GM12864 (cell line): ENCODE measurements at regions not wholly inside any gene's neighbourhood (a gene's known extent, or its start where the extent isn't known, plus 50 kb on each side); places are given as distances from the start of the nearest gene placed in this dataset.

Source experiments
- DNase-seq: peaks from one replicate; pipeline ENCODE4 v3.0.0-alpha.2; 2011; ENCODE audit warnings: low read depth
- H3K4me3 ChIP-seq: 2 replicates; pipeline ENCODE4 v1.5.1; 2011; ENCODE audit warnings: mild to moderate bottlenecking, low read depth, low read length, control low read depth
- CTCF ChIP-seq: IDR thresholded peaks from 2 replicates; pipeline ENCODE4 v1.5.1; 2011; ENCODE audit warnings: low read depth, mild to moderate bottlenecking, moderate library complexity, low read length, control low read depth, inconsistent platforms; ENCODE audit errors: missing control alignments

GRCh38 chr5:8457187-8458037 lies 588.5 kb downstream of the MTRR start:
- TF ChIP-seq CTCF, result no peak
- peak; percentile 49 for DNase-seq

DNA sequence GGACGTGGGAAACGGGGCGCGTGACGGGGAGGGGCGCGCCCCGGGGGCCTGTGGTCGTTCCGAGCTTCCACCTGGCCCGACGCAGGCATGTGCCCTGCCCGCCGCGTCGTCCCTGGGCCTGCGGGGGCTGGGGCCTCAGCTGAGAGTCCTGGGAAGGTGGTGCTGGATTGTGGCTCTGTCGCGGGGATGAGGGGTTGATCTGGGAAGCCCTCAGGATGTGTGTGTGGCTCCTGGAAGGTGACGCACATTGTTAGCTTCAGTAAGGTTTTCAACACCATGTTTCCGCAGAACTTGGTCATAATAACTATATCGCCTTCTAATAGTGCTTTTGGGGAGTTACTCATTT lies 589.1 kb downstream of the MTRR start:
- no peak for DNase-seq
- TF ChIP-seq CTCF, result no peak
- H3K4me3 ChIP-seq, result peak overlapping the region; percentile 81

More at GRCh38 chr5:8457187-8458037, 588.5 kb downstream of the MTRR start:
- H3K4me3 ChIP-seq, result peak overlapping the region; percentile 81

- TF ChIP-seq CTCF, result no peak
- no peak overlapping the region for H3K4me3 ChIP-seq
- DNase-seq, result no peak
Measured at GRCh38 chr5:8461543-8461942, 592.6 kb downstream of the MTRR start.

GRCh38 chr5:8462565-8462964 lies 593.6 kb downstream of the MTRR start:
- no peak for TF ChIP-seq CTCF
- DNase-seq, result no peak
- H3K4me3 ChIP-seq, result no peak overlapping the region

- no peak overlapping the region for H3K4me3 ChIP-seq
Measured at GRCh38 chr5:8470489-8470888, 601.5 kb downstream of the MTRR start.

GRCh38 chr5:8471581-8471980 lies 602.6 kb downstream of the MTRR start:
- TF ChIP-seq CTCF, result no peak
- no peak for DNase-seq
- H3K4me3 ChIP-seq, result no peak overlapping the region

More at GRCh38 chr5:8470489-8470888, 601.5 kb downstream of the MTRR start:
- no peak for TF ChIP-seq CTCF
- no peak for DNase-seq

DNA sequence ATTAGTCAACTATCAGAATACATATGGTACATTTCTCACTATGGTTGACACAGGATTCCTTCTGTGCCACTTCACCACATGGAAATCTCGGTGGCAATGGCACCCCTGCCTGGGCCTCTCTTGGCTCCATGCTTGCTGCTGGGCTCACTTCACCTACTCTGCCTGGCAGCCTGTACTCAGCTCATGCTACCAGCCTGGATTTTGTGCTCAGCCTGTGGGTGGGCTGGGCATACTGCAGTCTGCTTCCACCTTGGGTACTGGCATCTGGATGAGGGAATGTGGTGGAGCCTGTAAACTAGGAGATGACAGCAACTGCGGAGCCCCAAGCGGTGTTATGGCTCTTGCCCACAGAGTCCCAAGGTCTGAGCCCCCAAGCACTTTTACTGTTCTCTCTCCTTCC lies 604.1 kb downstream of the MTRR start:
- no peak for TF ChIP-seq CTCF
- no peak overlapping the region for H3K4me3 ChIP-seq

More for the DNA sequence above, 604.1 kb downstream of the MTRR start:
- no peak for DNase-seq
